ENCODE measurements at regions not wholly inside any gene's neighbourhood (a gene's known extent, or its start where the extent isn't known, plus 50 kb on each side); places are given as distances from the start of the nearest gene placed in this dataset.

DNA sequence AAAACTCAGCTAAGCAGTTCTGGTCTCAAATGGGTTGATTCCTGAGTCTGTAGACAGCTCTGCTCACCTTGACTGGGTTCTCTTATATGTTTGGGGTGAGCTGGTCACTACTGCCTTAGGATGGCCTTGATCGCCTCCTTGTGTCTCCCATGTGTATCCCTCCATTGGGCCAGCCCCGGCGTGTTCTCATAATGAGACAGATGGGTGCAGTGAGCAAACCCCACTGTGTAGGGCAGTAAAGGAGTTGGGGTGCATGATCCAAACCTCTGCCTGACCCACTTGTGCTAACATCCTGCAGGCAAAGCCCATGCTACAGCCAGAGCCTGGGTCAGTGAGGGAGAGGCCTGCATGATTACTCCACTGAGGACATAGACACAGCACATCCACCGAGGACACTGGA lies 657.6 kb downstream of the BRD1 start:
- H3K4me3 ChIP-seq (ENCODE audit: low read length) = no peak overlapping the region
- DNase-seq (ENCODE audit: low read depth) = no peak
- TF ChIP-seq, protein P1, sequence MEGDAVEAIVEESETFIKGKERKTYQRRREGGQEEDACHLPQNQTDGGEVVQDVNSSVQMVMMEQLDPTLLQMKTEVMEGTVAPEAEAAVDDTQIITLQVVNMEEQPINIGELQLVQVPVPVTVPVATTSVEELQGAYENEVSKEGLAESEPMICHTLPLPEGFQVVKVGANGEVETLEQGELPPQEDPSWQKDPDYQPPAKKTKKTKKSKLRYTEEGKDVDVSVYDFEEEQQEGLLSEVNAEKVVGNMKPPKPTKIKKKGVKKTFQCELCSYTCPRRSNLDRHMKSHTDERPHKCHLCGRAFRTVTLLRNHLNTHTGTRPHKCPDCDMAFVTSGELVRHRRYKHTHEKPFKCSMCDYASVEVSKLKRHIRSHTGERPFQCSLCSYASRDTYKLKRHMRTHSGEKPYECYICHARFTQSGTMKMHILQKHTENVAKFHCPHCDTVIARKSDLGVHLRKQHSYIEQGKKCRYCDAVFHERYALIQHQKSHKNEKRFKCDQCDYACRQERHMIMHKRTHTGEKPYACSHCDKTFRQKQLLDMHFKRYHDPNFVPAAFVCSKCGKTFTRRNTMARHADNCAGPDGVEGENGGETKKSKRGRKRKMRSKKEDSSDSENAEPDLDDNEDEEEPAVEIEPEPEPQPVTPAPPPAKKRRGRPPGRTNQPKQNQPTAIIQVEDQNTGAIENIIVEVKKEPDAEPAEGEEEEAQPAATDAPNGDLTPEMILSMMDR (IDR thresholded peaks at IDR 0.05; ENCODE audit: insufficient read depth, low read depth, low read length, missing control alignments) = no peak

DNA sequence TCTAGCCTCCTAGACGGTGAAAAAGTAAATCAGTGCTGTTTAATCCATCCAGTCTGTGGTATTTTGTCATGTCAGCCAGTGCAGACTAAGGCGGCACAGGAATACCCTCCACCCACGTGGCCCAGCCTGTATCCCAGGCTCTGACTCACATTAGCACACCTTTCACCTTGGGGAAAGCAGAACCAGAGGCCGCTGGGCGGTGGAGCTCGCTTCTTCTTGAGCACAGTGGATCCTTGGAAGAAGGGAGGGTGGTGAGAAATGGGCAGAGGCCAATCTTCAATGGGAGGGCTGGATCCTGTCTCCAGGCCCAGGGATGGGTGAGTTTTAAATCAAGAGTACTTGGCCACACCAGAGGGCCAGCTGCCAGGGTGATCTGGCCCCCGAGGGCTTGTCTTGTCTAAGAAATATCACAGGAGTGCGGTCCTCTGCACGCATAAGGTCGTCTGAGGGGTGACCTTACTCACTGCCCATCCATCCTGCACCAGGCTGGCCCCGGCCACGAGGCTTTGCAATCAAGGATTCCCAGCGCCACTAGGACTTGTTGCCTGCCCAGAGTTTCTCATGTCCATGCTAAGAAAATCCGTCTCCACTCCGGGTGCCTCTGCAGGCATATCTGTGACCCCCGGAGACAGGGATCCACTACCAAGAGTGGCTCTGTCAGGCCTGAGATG lies 658.5 kb downstream of the BRD1 start:
- no peak overlapping the region for H3K4me3 ChIP-seq (ENCODE audit: low read length)
- DNase-seq (ENCODE audit: low read depth) = no peak
- TF ChIP-seq, protein P1 (IDR thresholded peaks at IDR 0.05; ENCODE audit: insufficient read depth, low read depth, low read length, missing control alignments) = no peak

DNA sequence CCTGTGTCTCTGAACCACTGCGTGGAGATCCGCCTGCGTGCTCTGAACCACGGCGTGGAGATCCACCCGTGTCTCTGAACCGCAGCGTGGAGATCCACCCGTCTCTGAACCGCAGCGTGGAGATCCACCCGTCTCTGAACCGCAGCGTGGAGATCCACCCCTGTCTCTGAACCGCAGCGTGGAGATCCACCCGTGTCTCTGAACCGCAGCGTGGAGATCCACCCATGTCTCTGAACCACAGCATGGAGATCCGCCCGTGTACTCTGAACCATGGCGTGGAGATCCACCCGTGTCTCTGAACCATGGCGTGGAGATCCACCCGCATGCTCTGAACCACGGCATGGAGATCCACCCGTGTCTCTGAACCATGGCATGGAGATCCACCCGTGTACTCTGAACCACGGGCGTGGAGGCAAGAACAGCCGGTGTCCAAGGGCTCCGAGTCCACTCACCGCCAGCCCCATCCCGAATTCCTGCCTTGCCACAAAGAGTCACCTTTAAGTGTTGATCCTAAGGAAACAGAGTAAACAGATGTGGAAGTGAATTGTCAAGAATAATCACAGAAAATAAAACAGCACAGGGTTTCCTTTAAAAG lies 659.4 kb downstream of the BRD1 start:
- no peak for DNase-seq (ENCODE audit: low read depth)
- H3K4me3 ChIP-seq (ENCODE audit: low read length) = no peak overlapping the region
- TF ChIP-seq, protein P1 (IDR thresholded peaks at IDR 0.05; ENCODE audit: insufficient read depth, low read depth, low read length, missing control alignments) = no peak

DNA sequence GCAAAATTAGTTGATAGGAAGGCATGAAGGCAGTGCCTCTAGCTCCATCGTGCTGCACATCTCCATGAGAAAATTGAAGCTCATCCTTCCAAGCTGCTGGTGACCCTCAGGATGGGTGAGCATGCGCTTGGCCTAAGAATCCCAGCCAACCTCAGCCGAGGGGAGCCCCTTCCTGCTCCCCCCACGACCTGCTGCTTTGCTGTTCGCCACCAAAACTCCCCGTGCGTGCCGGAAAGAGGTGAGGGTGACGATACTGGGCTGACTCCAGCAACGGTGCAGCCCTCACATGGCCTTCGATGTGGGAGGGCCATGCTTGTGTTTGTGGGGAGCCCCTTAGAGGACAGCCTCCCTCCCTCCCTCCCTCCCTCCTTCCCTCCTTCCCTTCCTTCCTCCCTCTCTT lies 660.9 kb downstream of the BRD1 start:
- H3K4me3 ChIP-seq (ENCODE audit: low read length) = no peak overlapping the region
- no peak for DNase-seq (ENCODE audit: low read depth)
- TF ChIP-seq, protein P1 (IDR thresholded peaks at IDR 0.05; ENCODE audit: insufficient read depth, low read depth, low read length, missing control alignments) = no peak

DNA sequence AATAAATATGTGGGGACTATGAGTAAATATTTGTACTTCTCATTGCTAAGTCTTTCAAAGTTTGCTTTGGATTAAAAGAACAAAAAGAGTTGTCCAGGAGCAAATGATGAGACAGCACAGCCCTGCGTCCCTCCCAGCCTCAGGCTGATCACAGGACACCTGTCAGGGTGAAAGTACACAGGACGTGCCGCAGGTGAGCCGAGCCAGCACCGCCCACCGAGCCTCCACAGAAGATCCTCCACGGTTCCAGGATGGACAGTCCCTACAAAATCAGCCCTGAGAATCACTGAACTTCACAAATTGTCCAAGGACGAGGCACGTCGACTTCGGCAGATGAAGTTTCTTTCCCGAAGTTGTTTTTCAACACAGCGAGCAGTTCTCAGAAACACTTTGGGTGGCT lies 661.5 kb downstream of the BRD1 start:
- TF ChIP-seq, protein P1 (IDR thresholded peaks at IDR 0.05; ENCODE audit: insufficient read depth, low read depth, low read length, missing control alignments) = no peak
- no peak overlapping the region for H3K4me3 ChIP-seq (ENCODE audit: low read length)
- DNase-seq (ENCODE audit: low read depth) = no peak

DNA sequence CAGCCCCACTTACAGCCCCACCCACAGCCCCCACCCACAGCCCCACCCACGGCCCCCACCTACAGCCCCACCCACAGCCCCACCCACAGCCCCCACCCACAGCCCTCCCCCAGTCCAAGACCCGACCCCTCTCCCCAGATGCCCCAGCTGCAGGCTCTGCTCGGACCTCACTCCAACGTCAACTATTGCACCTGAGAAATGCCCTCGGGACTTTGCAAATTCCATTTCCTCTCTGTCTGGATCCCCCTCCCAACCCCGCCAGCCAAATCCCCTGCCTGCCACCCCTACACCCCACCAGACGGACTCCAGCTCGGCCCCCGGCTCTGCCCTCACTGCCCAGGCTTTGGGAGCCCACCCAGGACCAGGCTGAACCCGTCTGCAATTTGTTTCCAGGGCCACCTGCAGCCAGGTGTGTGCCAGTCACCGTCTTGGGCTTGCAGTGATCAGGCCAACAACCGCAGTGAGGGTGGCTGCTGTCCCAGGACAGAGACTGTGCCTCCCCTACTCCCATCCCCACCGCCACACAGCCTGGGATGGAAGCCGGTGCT lies 662.8 kb downstream of the BRD1 start:
- no peak overlapping the region for H3K4me3 ChIP-seq (ENCODE audit: low read length)
- no peak for DNase-seq (ENCODE audit: low read depth)
- TF ChIP-seq, protein P1 (IDR thresholded peaks at IDR 0.05; ENCODE audit: insufficient read depth, low read depth, low read length, missing control alignments) = no peak

All from epithelial cell of esophagus (primary cell).